GM21367 (cell line): ENCODE measurements at regions not wholly inside any gene's neighbourhood (a gene's known extent, or its start where the extent isn't known, plus 50 kb on each side); places are given as distances from the start of the nearest gene placed in this dataset.

Source experiments
- ATAC-seq: cut with Tn5 transposase; IDR thresholded peaks from one replicate; pipeline ENCODE4 v1.9.1; 2021; ENCODE audit not compliant: unreplicated experiment

DNA sequence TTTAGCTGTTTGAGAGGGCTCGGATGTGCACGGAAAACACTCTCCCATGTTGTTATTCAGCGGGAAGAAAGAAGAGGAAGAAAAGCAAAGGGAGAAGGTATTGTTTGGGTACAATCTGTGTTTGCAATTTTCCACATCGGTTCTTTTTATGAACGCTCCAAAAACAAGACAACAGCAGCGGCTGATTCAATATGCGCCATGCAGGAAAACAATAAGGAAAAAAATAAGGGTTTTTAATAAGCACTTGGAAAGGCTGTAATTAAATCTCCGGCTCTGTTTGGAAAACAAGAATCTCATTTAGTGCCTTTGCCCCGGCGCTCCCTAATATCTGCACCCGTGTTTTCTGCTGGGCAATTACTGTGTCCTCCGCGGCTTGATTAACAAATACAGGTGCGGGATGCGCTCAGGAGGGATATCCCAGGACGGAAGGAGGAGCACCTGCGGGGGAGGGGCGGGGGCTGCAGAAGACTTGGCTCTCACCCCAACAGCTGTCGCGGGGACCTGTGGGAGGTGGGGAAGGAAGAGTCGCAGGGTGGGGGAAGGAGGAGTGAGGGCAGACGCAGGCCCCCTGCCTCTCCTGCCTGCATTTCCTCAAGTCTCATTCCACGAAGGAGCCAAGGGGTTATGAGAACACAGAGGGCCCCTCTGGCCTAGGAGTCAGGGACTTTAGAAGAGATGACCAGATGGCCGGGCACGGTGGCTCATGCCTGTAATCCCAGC lies 181.5 kb upstream of the PODXL start:
- no peak for ATAC-seq

DNA sequence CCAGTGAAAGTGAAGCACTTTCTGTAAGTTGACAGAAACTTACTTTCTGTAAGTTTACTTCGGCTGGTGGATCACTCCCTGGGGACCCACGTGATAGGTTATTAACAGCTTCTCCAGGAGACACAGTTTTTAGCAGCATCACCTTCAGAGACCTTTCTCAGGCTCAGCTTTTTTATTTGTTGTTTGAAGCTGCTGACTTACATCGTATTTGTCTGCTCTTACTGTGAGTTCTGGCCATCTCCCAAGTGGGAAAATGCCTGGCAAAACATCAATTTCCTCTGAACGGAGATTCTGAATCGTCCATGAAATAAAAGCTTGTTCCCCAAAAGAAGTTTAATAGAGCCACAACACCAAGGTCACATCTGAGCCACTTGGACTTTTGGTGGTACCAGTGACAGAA lies 178.7 kb upstream of the PODXL start:
- no peak for ATAC-seq

DNA sequence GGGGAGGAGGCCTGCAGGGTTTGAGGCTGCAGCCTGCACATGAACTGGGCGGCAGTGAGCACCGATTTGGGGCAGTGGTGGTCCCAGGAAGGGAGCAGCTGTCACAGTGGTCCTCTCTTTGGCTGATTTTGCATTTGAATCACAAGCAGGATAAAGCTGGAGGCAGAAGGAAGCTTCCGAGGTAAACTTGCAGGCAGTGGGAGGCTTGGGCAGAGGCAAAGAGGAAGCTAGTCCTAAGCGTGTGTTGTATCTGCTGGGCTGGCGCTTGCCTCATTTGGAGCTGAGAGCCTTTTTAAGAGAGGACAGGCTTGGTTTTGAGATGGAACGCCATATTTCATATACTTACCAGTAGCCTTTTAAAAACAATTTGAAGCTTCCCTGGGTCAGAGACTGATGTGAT lies 177.2 kb upstream of the PODXL start:
- ATAC-seq, result no peak

DNA sequence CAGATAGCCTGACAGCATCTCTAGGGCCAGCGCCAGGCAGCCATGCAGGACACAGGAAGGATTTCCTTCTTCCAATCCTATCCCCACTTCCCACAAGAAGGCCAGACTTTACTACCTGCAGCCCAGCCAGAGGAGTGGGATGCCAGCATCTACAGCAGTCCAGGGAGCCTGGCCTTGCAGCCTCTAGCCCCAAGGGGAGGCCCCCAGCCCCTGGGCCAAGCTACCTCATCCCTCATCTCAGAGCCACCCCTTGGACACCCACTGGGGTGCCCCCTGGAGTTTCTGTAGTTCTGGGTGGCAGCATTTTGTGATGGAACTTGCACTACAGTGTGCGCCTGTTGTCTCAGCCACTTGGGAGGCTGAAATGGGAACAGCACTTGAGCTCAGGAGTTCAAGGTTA lies 170.8 kb upstream of the PODXL start:
- no peak for ATAC-seq

DNA sequence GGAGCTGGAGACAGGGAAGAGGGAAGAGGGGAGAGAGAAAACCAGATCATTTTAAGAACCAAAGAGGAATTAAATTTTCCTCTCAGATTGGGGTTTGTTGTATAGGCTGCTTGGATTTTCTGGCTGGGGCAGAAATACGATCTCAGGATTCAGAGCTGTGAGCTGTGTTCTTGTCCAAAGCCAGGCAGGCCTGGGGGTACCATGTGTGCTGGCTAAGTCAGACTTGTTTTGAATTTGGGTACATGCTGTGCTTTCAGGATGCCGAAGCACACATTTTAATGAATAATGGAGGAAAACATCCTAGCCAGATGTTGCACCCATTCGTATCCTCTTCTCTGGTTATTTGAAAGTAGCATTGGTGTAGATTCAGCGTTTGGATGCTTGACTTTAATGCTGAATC lies 170.3 kb upstream of the PODXL start:
- no peak for ATAC-seq

DNA sequence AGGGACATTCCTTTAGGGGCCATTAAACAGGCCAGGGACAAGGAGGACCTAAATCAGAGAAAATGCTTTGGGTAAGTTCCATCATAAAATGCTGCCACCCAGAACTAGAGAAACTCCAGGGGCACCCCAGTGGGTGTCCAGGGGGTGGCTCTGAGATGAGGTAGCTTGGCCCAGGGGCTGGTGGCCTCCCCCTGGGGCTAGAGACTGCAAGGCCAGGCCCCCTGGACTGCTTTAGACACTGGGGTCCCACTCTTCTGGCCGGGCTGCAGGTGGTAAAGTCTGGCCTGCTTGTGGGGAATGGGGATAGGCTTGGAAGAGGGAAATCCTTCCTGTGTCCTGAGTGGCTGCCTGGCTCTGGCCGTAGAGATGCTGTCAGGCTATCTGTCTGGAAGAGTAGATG lies 169.6 kb upstream of the PODXL start:
- no peak for ATAC-seq

DNA sequence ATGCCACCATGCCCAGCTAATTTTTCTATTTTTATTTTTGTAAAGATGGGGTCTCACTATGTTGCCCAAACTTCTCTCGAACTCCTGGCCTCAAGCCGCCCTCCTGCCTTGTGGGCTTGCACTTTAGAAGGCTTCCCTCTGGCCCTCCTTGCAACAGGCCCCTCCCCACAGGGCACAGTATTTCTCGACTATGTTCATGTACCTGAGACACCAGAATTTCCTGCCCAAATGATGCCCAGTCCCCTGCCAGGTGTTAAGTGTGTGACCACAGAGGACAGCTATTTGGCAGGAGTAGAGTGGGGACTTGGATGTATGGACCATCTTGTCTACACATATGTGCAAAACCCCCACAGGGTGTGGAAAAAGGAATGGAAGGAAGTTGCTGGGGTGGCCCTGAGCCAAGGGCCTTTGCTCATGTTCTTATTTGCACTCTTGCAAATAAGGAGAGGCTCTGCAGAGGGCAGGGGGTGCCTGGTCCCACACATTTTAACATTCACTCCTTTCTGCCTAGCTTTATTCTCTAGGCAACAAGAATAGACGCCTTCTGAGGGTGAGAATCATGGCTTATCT lies 168.4 kb upstream of the PODXL start:
- no peak for ATAC-seq

DNA sequence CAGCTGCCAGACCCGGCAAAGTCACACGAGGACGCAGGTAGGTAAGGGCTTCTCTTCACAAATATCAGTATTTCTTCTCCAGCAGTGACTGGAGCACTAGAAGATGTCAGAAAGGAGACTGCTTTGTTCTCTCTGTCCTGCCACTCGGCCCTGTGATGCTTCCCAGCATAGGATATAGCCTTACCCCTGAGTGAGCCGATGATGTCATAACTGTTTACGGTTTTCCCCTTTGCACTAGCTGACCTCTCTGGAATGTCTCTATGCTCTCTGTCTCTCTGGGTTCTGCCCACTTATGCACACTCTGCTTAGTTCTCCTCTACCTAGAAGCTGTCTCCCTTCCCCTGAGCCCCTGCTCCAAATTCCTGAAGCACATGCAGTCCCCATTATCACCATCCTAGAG lies 167.5 kb upstream of the PODXL start:
- no peak for ATAC-seq

DNA sequence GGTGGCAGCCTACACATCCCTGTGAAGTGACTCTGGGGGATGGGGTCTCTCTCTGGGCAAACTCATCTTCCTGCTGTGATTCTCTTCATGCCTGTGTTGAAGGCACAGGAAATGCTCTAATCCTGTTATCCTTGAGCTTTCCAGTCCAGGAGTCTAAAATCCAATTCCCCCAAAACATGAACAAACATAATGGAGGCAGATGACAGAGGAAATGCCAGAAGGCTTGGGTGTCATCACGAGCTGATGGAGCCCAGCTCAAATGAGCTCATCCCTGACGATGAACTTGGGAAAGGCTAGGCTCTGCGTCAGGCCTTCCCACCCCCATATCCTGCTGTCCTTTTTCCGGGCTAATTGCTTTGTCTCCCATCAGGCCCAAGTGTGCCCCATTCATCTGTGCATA lies 165.9 kb upstream of the PODXL start:
- ATAC-seq, result no peak

DNA sequence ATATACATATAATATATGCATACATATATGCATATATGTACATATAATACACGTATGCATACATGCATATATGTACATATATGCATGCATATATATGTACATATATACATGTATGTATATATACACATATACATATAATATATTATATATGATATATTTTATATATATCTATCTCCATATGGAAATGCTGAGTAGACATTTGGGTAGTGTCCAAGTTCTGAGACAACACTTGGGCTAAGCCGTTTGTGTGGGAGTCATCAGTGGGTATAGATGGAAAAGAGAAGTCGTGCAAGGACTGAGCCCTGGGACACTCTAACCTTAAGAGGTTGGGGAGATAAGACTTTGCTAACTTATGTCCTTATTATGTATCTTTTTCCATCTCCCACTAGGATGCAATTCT lies 165.2 kb upstream of the PODXL start:
- no peak for ATAC-seq

DNA sequence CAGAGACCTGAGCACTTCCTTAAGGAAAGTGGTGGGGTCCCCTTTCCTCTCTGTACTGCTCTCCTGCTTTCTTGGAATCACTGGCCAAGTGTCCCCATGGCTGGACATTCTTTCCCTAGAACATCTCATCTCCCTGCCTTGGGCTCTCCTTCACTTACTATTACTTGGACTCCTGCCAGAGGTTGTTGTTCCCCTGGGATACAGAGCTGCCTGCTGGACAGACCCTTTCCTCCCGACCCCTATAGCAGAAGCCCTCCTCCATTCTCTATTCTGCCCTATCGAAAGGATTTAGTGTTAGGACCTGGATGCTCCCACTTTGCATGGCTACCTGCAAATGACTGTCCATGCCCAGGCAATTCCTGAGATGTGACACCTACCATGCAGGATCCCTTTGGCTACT lies 164.3 kb upstream of the PODXL start:
- ATAC-seq, result no peak

DNA sequence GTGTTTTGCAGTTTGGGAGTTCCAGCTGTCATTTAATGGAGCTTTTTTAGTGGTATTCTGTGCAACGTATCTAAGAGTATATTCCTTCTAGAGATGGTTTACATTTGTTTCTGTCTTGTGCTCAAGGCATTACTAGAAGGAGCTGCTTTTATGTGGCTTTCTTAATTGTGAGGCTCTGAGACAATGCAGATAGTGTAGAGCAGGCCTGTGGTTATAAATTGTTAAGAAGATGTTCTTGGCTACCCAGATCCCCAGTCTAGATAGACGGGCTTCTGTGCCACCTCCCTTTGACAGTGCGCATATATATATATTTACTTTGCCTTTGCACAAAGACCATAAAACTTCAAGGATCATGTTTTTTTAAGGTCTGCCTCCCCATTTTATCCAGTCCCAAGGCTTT lies 160.8 kb upstream of the PODXL start:
- ATAC-seq, result no peak

DNA sequence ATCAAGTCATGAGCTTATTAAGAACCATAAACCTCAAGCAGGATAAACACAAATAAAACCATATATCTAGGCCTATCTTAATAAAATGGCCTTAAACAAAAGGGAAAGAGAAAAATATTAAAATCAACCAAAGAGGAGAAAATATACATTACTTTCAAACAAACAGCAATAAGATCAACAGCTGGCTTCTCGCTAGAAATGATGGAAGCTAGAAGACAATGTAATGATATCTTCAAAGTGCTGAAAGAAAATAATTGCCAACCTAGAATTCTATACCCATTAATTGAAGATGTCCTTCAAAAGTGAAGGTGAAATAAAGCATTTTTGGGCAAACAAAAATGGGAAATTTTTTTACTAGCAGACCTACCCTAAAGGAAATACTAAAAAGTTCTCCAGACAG lies 142.9 kb upstream of the PODXL start:
- ATAC-seq, result no peak

DNA sequence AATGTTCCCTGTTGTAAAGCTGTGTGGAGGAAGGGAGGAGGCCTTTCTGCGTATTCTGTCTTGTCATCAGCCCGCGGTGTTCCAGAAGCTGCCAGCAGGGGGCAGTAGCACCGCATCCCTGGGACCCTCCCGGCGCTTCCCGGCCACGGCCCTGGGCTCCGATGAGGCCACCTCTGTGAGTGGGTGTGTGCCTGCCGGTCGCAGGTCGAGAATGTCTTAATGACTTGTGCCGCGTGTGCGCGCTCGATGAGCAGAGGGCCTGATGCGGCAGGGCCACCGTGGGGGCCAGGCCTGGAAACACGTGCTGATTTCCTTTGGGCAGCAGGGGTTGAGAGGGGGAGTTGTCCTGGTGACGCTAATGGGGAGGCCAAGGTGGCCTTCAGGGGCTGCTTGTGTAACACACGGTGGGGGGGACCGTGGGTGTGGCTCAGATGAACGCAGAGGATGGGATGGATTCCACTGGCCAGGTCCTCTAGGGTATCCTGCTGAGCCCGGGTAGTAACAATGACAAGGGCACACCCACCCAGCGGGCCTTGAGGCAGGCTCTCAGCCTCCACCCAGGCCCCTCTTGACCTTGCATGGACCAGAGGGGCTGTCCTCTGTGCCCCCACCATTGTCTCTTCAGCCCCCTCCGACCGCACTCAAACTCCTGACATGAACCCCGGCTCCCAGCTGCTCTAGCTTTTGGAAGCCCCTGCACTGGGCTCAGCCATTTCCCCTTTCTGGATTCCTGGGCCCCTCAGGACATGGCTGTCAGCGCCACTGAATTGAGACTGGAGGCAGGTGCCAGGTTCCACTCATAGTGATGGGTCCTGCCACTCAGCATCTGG lies 135.9 kb upstream of the PODXL start:
- no peak for ATAC-seq

DNA sequence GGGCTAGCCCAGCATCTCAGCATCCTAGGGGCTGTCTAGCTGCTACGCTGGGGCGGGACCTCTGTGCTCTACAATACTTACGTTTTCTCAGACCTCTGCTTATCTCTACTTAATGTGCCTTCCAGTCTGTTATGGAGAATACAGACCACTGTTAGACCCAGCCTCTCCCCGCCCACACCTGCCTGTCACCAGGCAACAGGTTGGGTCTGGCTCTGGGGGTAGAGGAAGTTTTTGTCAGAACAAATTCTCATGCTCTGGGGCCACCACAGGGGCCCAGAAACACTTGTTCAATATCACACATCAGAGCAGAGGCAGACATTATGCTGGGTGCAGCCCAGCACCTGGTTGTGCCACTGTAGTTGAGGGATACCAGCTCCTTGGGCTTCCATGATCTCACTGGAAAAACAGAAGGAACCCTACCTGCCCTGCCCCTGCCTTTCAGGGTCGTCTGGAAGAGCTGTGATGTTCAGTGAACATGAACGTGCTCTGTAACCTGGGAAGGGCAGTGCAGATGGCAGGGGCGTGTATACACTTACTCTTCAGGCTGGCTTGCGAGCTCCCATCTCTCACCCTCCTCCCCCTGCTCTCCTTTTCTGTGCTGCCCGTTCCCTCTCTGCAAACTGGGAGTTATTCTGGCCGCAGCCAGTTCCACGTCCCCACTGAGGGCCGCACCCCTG lies 135.2 kb upstream of the PODXL start:
- no peak for ATAC-seq

DNA sequence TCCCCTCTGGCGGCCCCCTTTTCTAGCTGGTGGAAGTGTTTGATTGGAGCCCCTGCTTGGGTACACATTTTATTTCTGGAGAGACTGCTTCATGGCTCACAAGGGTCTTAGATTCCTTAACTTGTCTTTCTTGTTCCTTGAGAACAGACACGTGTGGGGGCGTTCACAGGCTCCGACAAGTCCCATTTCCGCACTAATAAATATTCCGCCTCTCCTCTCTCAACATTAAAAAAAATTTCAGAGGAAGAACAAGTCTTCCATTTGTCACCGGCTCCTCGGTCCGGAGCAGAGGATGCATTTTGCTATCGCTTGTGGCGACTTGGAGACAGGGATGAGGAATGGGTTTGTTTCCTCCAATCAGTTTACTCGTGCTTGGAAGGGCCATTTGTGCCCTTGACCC lies 134.0 kb upstream of the PODXL start:
- no peak for ATAC-seq

DNA sequence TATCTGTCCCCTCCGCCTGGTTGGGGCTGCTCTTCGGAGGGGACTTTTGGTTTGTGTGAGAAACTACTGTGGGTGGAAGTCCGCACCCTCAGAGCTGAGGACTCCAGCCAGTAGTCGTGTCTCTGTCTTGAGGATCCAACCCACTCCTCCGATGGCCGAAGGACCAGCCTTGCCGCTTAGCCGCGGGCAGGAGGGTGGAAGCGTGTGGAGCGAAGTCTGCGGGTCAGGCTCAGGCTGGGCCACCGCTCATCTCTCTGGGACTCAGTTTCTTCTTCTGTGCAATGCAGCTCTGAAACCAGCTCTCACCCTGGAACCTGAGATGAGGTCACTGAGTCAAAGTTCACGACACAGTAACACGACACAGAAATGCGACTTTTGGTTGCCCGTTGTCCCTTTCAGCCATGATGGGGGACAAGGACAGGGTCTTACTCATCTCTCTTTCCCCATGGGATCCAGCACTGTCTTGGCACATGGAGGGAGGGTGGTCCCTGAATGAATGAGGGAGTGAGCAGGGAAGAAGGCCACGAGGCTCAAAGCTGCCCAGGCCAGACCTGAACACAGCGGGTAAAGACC lies 133.3 kb upstream of the PODXL start:
- no peak for ATAC-seq

DNA sequence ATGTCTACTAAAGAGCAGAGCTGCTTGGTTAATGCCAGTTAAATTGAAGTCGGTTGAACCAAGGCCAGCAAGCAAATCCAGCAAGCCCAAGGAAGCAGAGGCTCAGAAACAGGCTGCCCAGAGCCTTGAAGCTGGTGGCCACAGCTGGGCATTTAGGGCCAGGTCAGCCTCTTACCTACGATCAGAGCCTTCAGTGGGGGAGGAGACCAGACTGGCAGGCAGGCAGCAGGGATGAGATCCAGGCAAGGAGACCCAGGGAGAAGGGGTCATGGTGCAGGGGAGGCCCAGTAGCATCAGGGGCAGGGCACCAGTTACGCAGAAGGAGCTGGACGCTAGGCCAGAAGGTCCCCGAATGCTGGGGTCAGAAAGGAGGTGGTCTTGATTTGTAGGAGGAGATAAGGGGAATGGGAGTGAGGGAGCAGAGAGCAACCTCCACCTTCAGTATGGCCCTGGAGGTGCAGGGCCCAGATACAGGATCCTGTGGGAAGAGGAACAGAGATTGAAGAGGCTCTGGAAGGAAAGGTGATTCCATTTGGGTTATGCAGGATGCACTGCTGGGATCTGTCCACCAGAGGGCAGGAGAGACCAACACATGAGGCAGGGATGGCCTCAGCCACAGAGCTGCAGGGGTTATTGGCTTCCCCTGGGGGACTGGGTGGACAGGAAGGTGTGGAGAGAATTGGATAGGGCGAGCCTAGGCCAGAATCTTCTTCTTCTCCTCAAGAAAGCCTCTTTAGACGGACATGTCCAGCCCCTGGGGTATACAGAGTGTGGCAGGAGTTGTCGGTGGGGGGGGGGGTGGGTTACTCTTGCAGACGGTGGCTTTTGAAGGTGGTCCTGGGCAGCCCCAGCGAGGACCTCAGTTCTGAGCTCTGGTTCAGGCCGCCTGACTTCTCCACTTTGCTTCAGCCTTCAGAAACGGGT lies 132.6 kb upstream of the PODXL start:
- ATAC-seq, result no peak

DNA sequence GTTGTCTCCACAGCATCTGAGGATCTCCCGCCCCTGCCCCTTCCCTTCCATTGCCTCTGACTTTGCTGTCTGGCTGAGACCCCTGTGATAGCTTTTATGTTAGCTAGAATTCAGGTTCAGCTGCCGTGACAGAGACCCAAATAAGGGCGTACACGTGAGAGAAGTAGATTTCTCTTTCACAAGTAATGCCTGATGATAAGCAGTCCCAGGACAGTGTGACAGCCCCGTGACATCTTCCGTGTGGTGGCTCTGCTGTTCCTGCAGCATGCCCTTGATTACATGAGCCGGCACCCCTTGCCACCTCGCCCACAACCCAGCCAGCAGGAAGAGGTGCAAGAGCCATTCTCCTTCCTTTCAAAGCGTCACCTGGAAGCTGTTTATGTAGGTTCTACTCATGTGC lies 130.9 kb upstream of the PODXL start:
- no peak for ATAC-seq

DNA sequence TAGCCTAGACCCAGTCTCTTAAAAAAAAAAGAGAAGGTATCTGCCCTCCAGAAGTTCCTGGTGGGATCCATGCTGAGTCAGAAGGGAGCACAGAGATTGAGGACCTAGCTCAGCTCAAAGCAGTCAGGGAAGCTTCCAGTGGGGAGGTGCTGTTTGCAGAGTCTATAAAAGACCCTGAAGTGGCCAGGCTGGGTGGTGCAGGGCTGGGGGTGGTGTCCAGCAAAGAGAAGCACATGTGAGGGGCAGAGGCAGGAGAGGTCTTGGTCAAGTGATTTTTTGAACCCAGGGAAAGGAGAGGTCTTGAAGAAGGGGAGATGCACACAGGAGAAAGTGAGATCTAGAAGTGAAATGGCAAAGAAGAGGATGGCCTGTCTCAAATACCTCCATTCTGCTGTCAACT lies 130.4 kb upstream of the PODXL start:
- ATAC-seq, result no peak
